H1 (cell line): ENCODE measurements at regions not wholly inside any gene's neighbourhood (a gene's known extent, or its start where the extent isn't known, plus 50 kb on each side); places are given as distances from the start of the nearest gene placed in this dataset.

Experiments used
- CTCF ChIA-PET: fragments of 300-600 bp; sonication (Branson Sonifier 250); formaldehyde crosslinking; loops from one replicate; lab custom pipeline; 2021; ENCODE audit not compliant: partially characterized antibody; lab: Charles Lee
- POLR2A ChIA-PET: fragments of 300-600 bp; sonication (Branson Sonifier 250); formaldehyde crosslinking; loops from one replicate; lab custom pipeline; 2021; ENCODE audit warnings: inconsistent platforms; ENCODE audit not compliant: partially characterized antibody; lab: Charles Lee
- DNase-seq, 2 experiments: peaks; one replicate each; pipeline versions ENCODE4 v3.0.0 to v3.0.0-alpha.2; 2010 to 2022; ENCODE audit warnings: low spot score in 2 of 2, low read depth in 1 of 2, mixed read lengths in 1 of 2
- FAIRE-seq: peaks from 2 replicates; lab custom pipeline; 2011; peaks lifted over from hg19 to GRCh38; lab: Jason Lieb, UNC
- H2AFZ ChIP-seq: 2 replicates; pipeline ENCODE4 v1.8.1; 2012; ENCODE audit warnings: low read length, inconsistent platforms
- H2AK5ac ChIP-seq: 2 replicates; pipeline ENCODE4 v1.6.1; 2013; ENCODE audit warnings: low read depth, low read length
- H2BK120ac ChIP-seq: replicated peaks from 2 replicates; pipeline ENCODE3; 2013; ENCODE audit warnings: low read depth, low read length, inconsistent platforms
- H2BK12ac ChIP-seq: 2 replicates; pipeline ENCODE4 v1.6.1; 2013; ENCODE audit warnings: low read depth, low read length
- H2BK15ac ChIP-seq: 2 replicates; pipeline ENCODE4 v1.6.1; 2013; ENCODE audit warnings: low read length
- H2BK20ac ChIP-seq: 2 replicates; pipeline ENCODE4 v1.6.1; 2013; ENCODE audit warnings: low read length
- H2BK5ac ChIP-seq: 2 replicates; pipeline ENCODE4 v1.6.1; 2013; ENCODE audit warnings: low read depth, low read length
- H3K14ac ChIP-seq: 2 replicates; pipeline ENCODE4 v1.6.1; 2013; ENCODE audit warnings: inconsistent platforms; ENCODE audit not compliant: insufficient read length
- H3K18ac ChIP-seq: 2 replicates; pipeline ENCODE4 v1.6.1; 2013; ENCODE audit warnings: low read length; ENCODE audit errors: extremely low read depth
- H3K23ac ChIP-seq: 2 replicates; pipeline ENCODE4 v1.6.1; 2013; ENCODE audit warnings: inconsistent platforms; ENCODE audit not compliant: insufficient read length
- H3K23me2 ChIP-seq: 2 replicates; pipeline ENCODE4 v1.6.1; 2013; ENCODE audit warnings: low read depth, low read length
- H3K27ac ChIP-seq: 2 replicates; pipeline ENCODE4 v1.6.1; 2011; ENCODE audit warnings: low read depth, low read length, inconsistent platforms
- H3K27me3 ChIP-seq, 4 experiments: replicated peaks in 1 of 4; 1 replicate in 1 of 4; 2 replicates in 3 of 4; pipeline versions ENCODE4 v1.6.1 to v1.8.1; 2011 to 2013; ENCODE audit warnings: low read length in 3 of 4, mild to moderate bottlenecking in 3 of 4, inconsistent platforms in 2 of 4, mixed read lengths in 2 of 4, moderate library complexity in 1 of 4; ENCODE audit not compliant: control insufficient read depth in 3 of 4, insufficient read depth in 3 of 4; ENCODE audit errors: extremely low read depth in 1 of 4
- H3K36me3 ChIP-seq, 4 experiments: 2 replicates each; pipeline versions ENCODE4 v1.6.1 to v1.8.1; 2011 to 2013; ENCODE audit warnings: mild to moderate bottlenecking in 4 of 4, low read length in 3 of 4, moderate library complexity in 2 of 4, control low read depth in 1 of 4, inconsistent platforms in 1 of 4; ENCODE audit not compliant: insufficient read depth in 4 of 4, control insufficient read depth in 2 of 4
- H3K4ac ChIP-seq: replicated peaks from 2 replicates; pipeline ENCODE3; 2013; ENCODE audit warnings: low read length, low read depth, mixed read lengths, inconsistent platforms; ENCODE audit not compliant: insufficient read length
- H3K4me1 ChIP-seq, 4 experiments: replicated peaks in 1 of 4; 1 replicate in 1 of 4; 2 replicates in 3 of 4; pipeline versions ENCODE4 v1.6.1 to v1.8.1; 2011 to 2013; ENCODE audit warnings: low read length in 3 of 4, inconsistent platforms in 2 of 4, mixed read lengths in 1 of 4; ENCODE audit not compliant: insufficient read depth in 4 of 4, control insufficient read depth in 3 of 4
- H3K4me2 ChIP-seq, 2 experiments: 2 replicates each; pipeline versions ENCODE4 v1.6.1 to v1.8.1; 2011 to 2013; ENCODE audit warnings: low read depth in 2 of 2, low read length in 2 of 2, control low read depth in 1 of 2, inconsistent platforms in 1 of 2, mild to moderate bottlenecking in 1 of 2; ENCODE audit not compliant: insufficient read depth in 1 of 2
- H3K4me3 ChIP-seq, 4 experiments: fragments of 200-600, 300-600 bp in 1 of 4; sonication (generic), shearing (Covaris generic), sonication (Bioruptor Twin) in 1 of 4; 2 replicates each; pipeline versions ENCODE4 v1.5.1 to v1.8.1; 2011 to 2016; ENCODE audit warnings: low read length in 4 of 4, low read depth in 3 of 4, control low read depth in 2 of 4, inconsistent platforms in 2 of 4, mild to moderate bottlenecking in 2 of 4, mixed read lengths in 1 of 4, moderate library complexity in 1 of 4; ENCODE audit not compliant: insufficient read depth in 2 of 4; ENCODE audit errors: extremely low read depth in 1 of 4
- H3K56ac ChIP-seq: replicated peaks from 2 replicates; pipeline ENCODE3; 2013; ENCODE audit warnings: low read depth, mild to moderate bottlenecking, mixed read lengths, low read length, inconsistent platforms; ENCODE audit not compliant: insufficient read length
- H3K79me1 ChIP-seq: 2 replicates; pipeline ENCODE4 v1.6.1; 2013; ENCODE audit warnings: low read depth, low read length, control low read depth
- H3K79me2 ChIP-seq, 2 experiments: 2 replicates each; pipeline versions ENCODE4 v1.6.1 to v1.8.1; 2012 to 2013; ENCODE audit warnings: low read length in 2 of 2, mild to moderate bottlenecking in 2 of 2, inconsistent platforms in 1 of 2; ENCODE audit not compliant: insufficient read depth in 2 of 2, control insufficient read depth in 1 of 2
- H3K9ac ChIP-seq, 4 experiments: replicated peaks in 1 of 4; 1 replicate in 1 of 4; 2 replicates in 3 of 4; pipeline versions ENCODE4 v1.6.1 to v1.8.1; 2011 to 2013; ENCODE audit warnings: low read depth in 3 of 4, low read length in 3 of 4, control low read depth in 2 of 4, mild to moderate bottlenecking in 2 of 4, moderate library complexity in 2 of 4, inconsistent platforms in 1 of 4; ENCODE audit errors: extremely low read depth in 1 of 4
- H3K9me3 ChIP-seq, 2 experiments: 2 replicates each; pipeline versions ENCODE4 v1.6.1 to v1.8.1; 2012 to 2013; ENCODE audit warnings: mild to moderate bottlenecking in 2 of 2, moderate library complexity in 2 of 2, control low read depth in 1 of 2, inconsistent platforms in 1 of 2, low read depth in 1 of 2, low read length in 1 of 2, mixed read lengths in 1 of 2; ENCODE audit not compliant: insufficient read depth in 2 of 2
- H4K20me1 ChIP-seq, 2 experiments: replicated peaks in 1 of 2; 2 replicates each; pipeline versions ENCODE3 to v1.8.1; 2011 to 2013; ENCODE audit warnings: inconsistent platforms in 2 of 2, low read length in 2 of 2, mild to moderate bottlenecking in 1 of 2; ENCODE audit not compliant: insufficient read depth in 2 of 2, control insufficient read depth in 1 of 2
- H4K5ac ChIP-seq: 2 replicates; pipeline ENCODE4 v1.6.1; 2013; ENCODE audit warnings: low read length, low read depth, mixed read lengths, inconsistent platforms; ENCODE audit not compliant: insufficient read length
- H4K8ac ChIP-seq: 2 replicates; pipeline ENCODE4 v1.8.0; 2013; ENCODE audit warnings: mild to moderate bottlenecking, moderate library complexity, low read length, inconsistent platforms; ENCODE audit not compliant: insufficient read depth; ENCODE audit errors: extremely low read depth
- H4K91ac ChIP-seq: replicated peaks from 2 replicates; pipeline ENCODE3; 2013; ENCODE audit warnings: low read length, mixed read lengths, inconsistent platforms; ENCODE audit not compliant: insufficient read length
- CBX5 ChIP-seq: fragments of 300-800, 300-1000 bp; sonication (generic); IDR thresholded peaks from 2 replicates; pipeline ENCODE4 v1.7.1; 2016; ENCODE audit warnings: antibody characterized with exemption, low read length, low read depth
- CEBPB ChIP-seq: IDR thresholded peaks from 2 replicates; pipeline ENCODE4 v1.6.1; 2012; ENCODE audit warnings: low read depth, low read length
- CHD1 ChIP-seq: IDR thresholded peaks from 2 replicates; pipeline ENCODE4 v1.6.1; 2012; ENCODE audit warnings: low read depth, low read length, improper control_type of control experiment
- CTBP2 ChIP-seq: IDR thresholded peaks from 2 replicates; pipeline ENCODE4 v1.7.0; 2011; ENCODE audit warnings: borderline replicate concordance, mild to moderate bottlenecking, moderate library complexity, mixed read lengths, low read length; ENCODE audit not compliant: insufficient read depth, insufficient read length
- JUN ChIP-seq: IDR thresholded peaks from 2 replicates; pipeline ENCODE4 v1.6.1; 2011; ENCODE audit warnings: low read depth, mild to moderate bottlenecking, improper control_type of control experiment, low read length
- PHF8 ChIP-seq: fragments of 200-600 bp; sonication (generic); conservative IDR thresholded peaks from 2 replicates; pipeline ENCODE4 v1.7.1; 2012; ENCODE audit warnings: low read depth, mild to moderate bottlenecking, inconsistent platforms, low read length, moderate library complexity
- POLR2AphosphoS5 ChIP-seq: IDR thresholded peaks from 2 replicates; pipeline ENCODE4 v1.6.1; 2011; ENCODE audit warnings: low read depth, low read length
- POU5F1 ChIP-seq: IDR thresholded peaks from 2 replicates; pipeline ENCODE4 v1.6.1; 2011; ENCODE audit warnings: low read depth, mild to moderate bottlenecking, low read length, moderate library complexity
- RFX5 ChIP-seq: IDR thresholded peaks from 2 replicates; pipeline ENCODE4 v1.6.1; 2011; ENCODE audit warnings: low read depth, low read length, improper control_type of control experiment, borderline replicate concordance
- SAP30 ChIP-seq: fragments of 300-600 bp; sonication (generic); IDR thresholded peaks from 2 replicates; pipeline ENCODE4 v1.7.1; 2012; ENCODE audit warnings: low read length, moderate library complexity, mild to moderate bottlenecking, inconsistent platforms; ENCODE audit not compliant: insufficient read depth, insufficient replicate concordance
- SIRT6 ChIP-seq: IDR thresholded peaks from one replicate; pipeline ENCODE4 v1.7.1; 2012; ENCODE audit warnings: low read length, inconsistent platforms
- SP2 ChIP-seq: IDR thresholded peaks from 2 replicates; pipeline ENCODE4 v1.6.1; 2012; ENCODE audit warnings: mild to moderate bottlenecking, low read length, inconsistent platforms
- TAF7 ChIP-seq: optimal IDR thresholded peaks from 2 replicates; pipeline ENCODE3; 2011; ENCODE audit warnings: low read depth, mild to moderate bottlenecking, inconsistent platforms, low read length, moderate library complexity, borderline replicate concordance
- ZNF274 ChIP-seq: IDR thresholded peaks from 2 replicates; pipeline ENCODE4 v1.7.0; 2012; ENCODE audit warnings: low read length, borderline replicate concordance; ENCODE audit errors: extremely low read depth
- WGBS, 2 experiments: shearing (Covaris generic) in 1 of 2; methylation state at CpG; one replicate each; pipeline versions ENCODE4 v1.1.6 to v1.1.7; 2013 to 2015; ENCODE audit warnings: low lambda C conversion rate in 2 of 2, mixed read lengths in 2 of 2, inconsistent platforms in 1 of 2, low coverage in 1 of 2, missing lambda C conversion rate in 1 of 2; ENCODE audit not compliant: insufficient replicate concordance in 2 of 2, insufficient coverage in 1 of 2, insufficient read length in 1 of 2; ENCODE audit errors: extremely low coverage in 1 of 2, missing lambda C conversion rate in 1 of 2; 5-methylcytosine and 5-hydroxymethylcytosine counted together
- TF ChIP-seq, protein P1 (sequence below): IDR thresholded peaks from 2 replicates; pipeline ENCODE4 v1.6.1; 2011; ENCODE audit warnings: low read length, improper control_type of control experiment

DNA sequence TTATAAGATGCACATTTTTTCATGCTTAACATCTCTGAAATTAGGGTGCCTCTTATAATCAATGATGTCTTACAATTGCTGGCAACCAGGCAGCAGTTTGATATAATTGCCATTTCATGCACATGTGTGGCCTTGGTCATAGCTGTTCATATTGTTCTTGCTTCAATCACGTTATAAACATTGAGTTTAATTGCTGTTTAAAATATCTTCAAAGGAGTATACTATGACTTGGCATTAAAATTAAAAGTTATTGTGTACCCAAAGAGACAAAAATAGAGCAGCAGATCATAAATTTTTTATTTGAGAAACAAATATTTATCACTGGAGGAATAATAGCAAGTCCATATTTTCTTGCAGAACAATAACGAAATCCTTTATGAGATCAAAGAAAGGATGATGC, 325.5 kb downstream of the LMX1A start:
- DNase-seq (no peak), FAIRE-seq (no peak)
- H3K79me2 ChIP-seq = no peaks in the 10 kb centered on the region
- H3K4ac ChIP-seq = no peak overlapping the region
- CTCF ChIA-PET = no interaction called here
- no peak overlapping the region for H2BK120ac ChIP-seq
- no peaks in the 10 kb centered on the region for H3K9me3 ChIP-seq
- 89% methylated on average over 2 of the region's 2 CpGs; no CpG with 5 or more reads in 1 of the 2 experiments for WGBS, 2 experiments
- no peaks in the 10 kb centered on the region for H3K36me3 ChIP-seq
- H2AK5ac ChIP-seq = no peak overlapping the region
- no peak overlapping the region for H2BK5ac ChIP-seq
- H4K91ac ChIP-seq = no peak overlapping the region
- H3K27ac ChIP-seq = no peak overlapping the region
- H3K4me3 ChIP-seq = no peak overlapping the region
- no peaks in the 10 kb centered on the region for H3K23me2 ChIP-seq
- H4K5ac ChIP-seq = no peak overlapping the region
- no peak overlapping the region for H2BK12ac ChIP-seq
- H3K14ac ChIP-seq = no peak overlapping the region
- H3K9ac ChIP-seq = no peak overlapping the region
- H3K18ac ChIP-seq = no peak overlapping the region
- no peaks in the 10 kb centered on the region for H3K4me1 ChIP-seq
- no peak overlapping the region for H2BK15ac ChIP-seq
- no peak overlapping the region for H4K8ac ChIP-seq
- no peak overlapping the region for H2BK20ac ChIP-seq
- no peaks in the 10 kb centered on the region for H4K20me1 ChIP-seq
- POLR2A ChIA-PET = no interaction called here
- H3K79me1 ChIP-seq = no peaks in the 10 kb centered on the region
- H3K56ac ChIP-seq = no peak overlapping the region
- H3K27me3 ChIP-seq = peaks cover 0 to 2% (median 0%) of the 10 kb centered on the region in 4 experiments; a peak in 1 of 7 replicates
- no peak overlapping the region for H3K4me2 ChIP-seq
- no peak overlapping the region for H3K23ac ChIP-seq
- no peak overlapping the region for H2AFZ ChIP-seq
- no peak for TF ChIP-seq CBX5
- TF ChIP-seq SAP30 = no peak
- TF ChIP-seq SP2 = no peak
- TF ChIP-seq CEBPB = no peak
- no peak for TF ChIP-seq RFX5
- TF ChIP-seq, protein P1, sequence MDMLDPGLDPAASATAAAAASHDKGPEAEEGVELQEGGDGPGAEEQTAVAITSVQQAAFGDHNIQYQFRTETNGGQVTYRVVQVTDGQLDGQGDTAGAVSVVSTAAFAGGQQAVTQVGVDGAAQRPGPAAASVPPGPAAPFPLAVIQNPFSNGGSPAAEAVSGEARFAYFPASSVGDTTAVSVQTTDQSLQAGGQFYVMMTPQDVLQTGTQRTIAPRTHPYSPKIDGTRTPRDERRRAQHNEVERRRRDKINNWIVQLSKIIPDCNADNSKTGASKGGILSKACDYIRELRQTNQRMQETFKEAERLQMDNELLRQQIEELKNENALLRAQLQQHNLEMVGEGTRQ = no peak
- no peak for TF ChIP-seq CHD1
- no peak for TF ChIP-seq ZNF274
- TF ChIP-seq TAF7 = no peak
- no peak for TF ChIP-seq PHF8
- TF ChIP-seq POLR2AphosphoS5 = no peak
- TF ChIP-seq CTBP2 = no peak
- no peak for TF ChIP-seq JUN
- no peak for TF ChIP-seq SIRT6
- TF ChIP-seq POU5F1 = no peak
